Pancreas (tissue), 10 donors: ENCODE measurements at regions not wholly inside any gene's neighbourhood (a gene's known extent, or its start where the extent isn't known, plus 50 kb on each side); places are given as distances from the start of the nearest gene placed in this dataset.

ENCODE experiments used
- ATAC-seq, 4 donors: fragments of 200-7000 bp; cut with Tn5 transposase; one replicate each; pipeline versions ENCODE4 v1.8.0 to v1.9.1; 2020; ENCODE audit warnings: mild to moderate bottlenecking in 4 of 4, moderate library complexity in 4 of 4
- DNase-seq, 6 donors: peaks; one replicate each; pipeline ENCODE4 v3.0.0-alpha.2; 2020
- FAIRE-seq: peaks from 2 replicates; lab custom pipeline; 2012; peaks lifted over from hg19 to GRCh38; lab: Jason Lieb, UNC
- H3K27ac ChIP-seq, 4 donors: fragments of 200-600 bp; sonication (generic); 1 replicate in 3 of 4; 2 replicates in 1 of 4; pipeline versions ENCODE4 v1.5.0 to v1.8.0; 2020
- H3K27me3 ChIP-seq, 4 donors: fragments of 200-600 bp; one replicate each; pipeline ENCODE4 v1.8.0; 2021
- H3K36me3 ChIP-seq, 3 donors: fragments of 200-600 bp; sonication (generic) in 1 of 3; one replicate each; pipeline versions ENCODE4 v1.5.0 to v1.8.0; 2020 to 2021
- H3K4me1 ChIP-seq, 3 donors: fragments of 200-600 bp; one replicate each; pipeline ENCODE4 v1.8.0; 2021
- H3K4me3 ChIP-seq, 4 donors: fragments of 200-600 bp; sonication (generic) in 2 of 4; one replicate each; pipeline versions ENCODE4 v1.5.0 to v1.8.0; 2020 to 2021
- H3K9me3 ChIP-seq, 4 donors: fragments of 200-600 bp; one replicate each; pipeline ENCODE4 v1.8.0; 2021
- CTCF ChIP-seq, 4 donors: fragments of 200-600 bp; sonication (generic) in 3 of 4; IDR thresholded peaks; one replicate each; pipeline versions ENCODE4 v1.5.0 to v1.8.0; 2021; ENCODE audit warnings: antibody characterized with exemption in 4 of 4
- WGBS, 2 donors: extraction: QIAGEN DNeasy Blood & Tissue Kit; methylation state at CpG; one replicate each; pipeline ENCODE4 v1.1.7; 2013; 5-methylcytosine and 5-hydroxymethylcytosine counted together
- intact Hi-C, 3 donors: fragments of 100-400 bp; cut with DNase I; formaldehyde crosslinking; loops; one replicate each; pipeline versions ENCODE4 v1.11.1 to v1.14.2; 2022
- donor health status: healthy with polysubstance abuse.
- donor health status: DM: no; HTN: no; CAD: no; lungs with moderate emphysema.
- donor health status: DM: no; HTN: no; CAD: no.
- donor health status: control.
- donor health status: control.
- donor health status: Bipolar disorder and iron deficiency.
- donor health status: DM: yes; HTN: yes; CAD: no.
- donor health status: DM: no; HTN: no; CAD: no.
- donor health status: DM: no; HTN: no; CAD: no.
- donor health status: DM: yes; HTN: yes; CAD: no.

GRCh38 chr9:108663422-108663821 lies 192.4 kb downstream of the ACTL7B start:
- no peaks in the 10 kb centered on the region for H3K27me3 ChIP-seq
- TF ChIP-seq CTCF (IDR thresholded peaks at IDR 0.05) = no peak
- ATAC-seq (no peak), DNase-seq (no peak), FAIRE-seq (no peak)
- intact Hi-C loops = no loop called here
- no peak overlapping the region for H3K4me3 ChIP-seq
- no peaks in the 10 kb centered on the region for H3K4me1 ChIP-seq
- no peaks in the 10 kb centered on the region for H3K36me3 ChIP-seq
- no peak overlapping the region for H3K27ac ChIP-seq
- 45 to 59% methylated on average over 2 of the region's 2 CpGs for WGBS, 2 donors
- H3K9me3 ChIP-seq = no peaks in the 10 kb centered on the region

GRCh38 chr9:108662956-108663355 lies 192.8 kb downstream of the ACTL7B start:
- intact Hi-C loops = no loop called here
- no peak for FAIRE-seq
- 78 to 81% methylated on average over 4 of the region's 4 CpGs for WGBS, 2 donors

GRCh38 chr9:108662091-108662875 lies 193.5 kb downstream of the ACTL7B start:
- 62% methylated on average over 6 of the region's 6 CpGs for WGBS, 2 donors

More at GRCh38 chr9:108662956-108663355, 192.8 kb downstream of the ACTL7B start:
- Histone ChIP-seq H3K9me3 (no peaks in the 10 kb centered on the region), H3K27me3 (no peaks in the 10 kb centered on the region), H3K27ac (no peak overlapping the region), H3K4me1 (no peaks in the 10 kb centered on the region), H3K36me3 (no peaks in the 10 kb centered on the region), H3K4me3 (no peak overlapping the region)
- ATAC-seq = no peak
- no peak for TF ChIP-seq CTCF (IDR thresholded peaks at IDR 0.05)
- no peak for DNase-seq

GRCh38 chr9:108656566-108656965 lies 199.2 kb downstream of the ACTL7B start:
- TF ChIP-seq CTCF (IDR thresholded peaks at IDR 0.05) = no peak
- Histone ChIP-seq H3K4me3 (no peak overlapping the region), H3K4me1 (no peaks in the 10 kb centered on the region), H3K27me3 (no peaks in the 10 kb centered on the region), H3K9me3 (no peaks in the 10 kb centered on the region), H3K36me3 (no peaks in the 10 kb centered on the region), H3K27ac (no peak overlapping the region)
- intact Hi-C loops = no loop called here
- WGBS, 2 donors = 51 to 62% methylated on average over 5 of the region's 5 CpGs
- ATAC-seq (no peak), DNase-seq (no peak), FAIRE-seq (no peak)

More at GRCh38 chr9:108662091-108662875, 193.5 kb downstream of the ACTL7B start:
- FAIRE-seq (no peak), ATAC-seq (no peak), DNase-seq (no peak)
- Histone ChIP-seq H3K4me1 (no peaks in the 10 kb centered on the region), H3K9me3 (no peaks in the 10 kb centered on the region), H3K27me3 (no peaks in the 10 kb centered on the region), H3K36me3 (no peaks in the 10 kb centered on the region), H3K27ac (no peak overlapping the region), H3K4me3 (no peak overlapping the region)
- no peak for TF ChIP-seq CTCF (IDR thresholded peaks at IDR 0.05)
- intact Hi-C loops = no loop called here

GRCh38 chr9:108655818-108656217 lies 200.0 kb downstream of the ACTL7B start:
- Histone ChIP-seq H3K27me3 (no peaks in the 10 kb centered on the region), H3K36me3 (no peaks in the 10 kb centered on the region), H3K4me3 (no peak overlapping the region), H3K9me3 (no peaks in the 10 kb centered on the region), H3K27ac (no peak overlapping the region), H3K4me1 (no peaks in the 10 kb centered on the region)
- intact Hi-C loops = no loop called here
- no peak for ATAC-seq
- WGBS, 2 donors = 50 to 61% methylated on average over 7 of the region's 7 CpGs
- DNase-seq = no peak
- no peak for FAIRE-seq
- TF ChIP-seq CTCF (IDR thresholded peaks at IDR 0.05) = no peak
